OCI-LY7 (cell line): ENCODE measurements at regions not wholly inside any gene's neighbourhood (a gene's known extent, or its start where the extent isn't known, plus 50 kb on each side); places are given as distances from the start of the nearest gene placed in this dataset.

ENCODE experiments used
- EZH2phosphoT487 ChIP-seq: fragments of 200-600 bp; sonication (generic); IDR thresholded peaks from 2 replicates; pipeline ENCODE4 v1.6.1; 2018; ENCODE audit warnings: low read depth, borderline replicate concordance, mild to moderate bottlenecking, mixed run types, antibody characterized with exemption, low read length, moderate library complexity, mixed read lengths
- TF ChIP-seq, protein P1 (sequence below): fragments of 200-600 bp; sonication (generic); conservative IDR thresholded peaks from 2 replicates; pipeline ENCODE4 v1.5.1; 2014; ENCODE audit warnings: mild to moderate bottlenecking, antibody characterized with exemption, low read length, moderate library complexity, mixed read lengths

DNA sequence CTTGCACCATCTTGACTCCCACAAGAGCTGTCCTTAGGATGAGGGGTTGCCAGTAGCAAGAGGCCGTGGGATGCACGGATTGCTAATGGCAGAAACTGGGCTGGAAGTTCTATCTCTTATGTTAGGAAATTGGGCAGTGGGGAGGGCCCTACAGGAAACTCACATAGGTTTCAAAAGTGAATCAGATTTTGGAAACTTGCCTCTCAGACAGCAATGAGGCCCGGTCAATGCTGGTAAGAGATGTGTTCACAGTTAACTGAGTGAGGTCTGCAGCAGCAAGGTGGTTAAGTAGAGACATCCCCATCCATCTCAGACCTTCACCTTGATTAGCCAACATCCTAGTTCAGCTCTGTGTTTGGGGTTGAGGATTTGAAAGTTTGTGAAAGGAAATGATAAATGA is 164.7 kb downstream of the ABCA8 start:
- TF ChIP-seq, protein P1, sequence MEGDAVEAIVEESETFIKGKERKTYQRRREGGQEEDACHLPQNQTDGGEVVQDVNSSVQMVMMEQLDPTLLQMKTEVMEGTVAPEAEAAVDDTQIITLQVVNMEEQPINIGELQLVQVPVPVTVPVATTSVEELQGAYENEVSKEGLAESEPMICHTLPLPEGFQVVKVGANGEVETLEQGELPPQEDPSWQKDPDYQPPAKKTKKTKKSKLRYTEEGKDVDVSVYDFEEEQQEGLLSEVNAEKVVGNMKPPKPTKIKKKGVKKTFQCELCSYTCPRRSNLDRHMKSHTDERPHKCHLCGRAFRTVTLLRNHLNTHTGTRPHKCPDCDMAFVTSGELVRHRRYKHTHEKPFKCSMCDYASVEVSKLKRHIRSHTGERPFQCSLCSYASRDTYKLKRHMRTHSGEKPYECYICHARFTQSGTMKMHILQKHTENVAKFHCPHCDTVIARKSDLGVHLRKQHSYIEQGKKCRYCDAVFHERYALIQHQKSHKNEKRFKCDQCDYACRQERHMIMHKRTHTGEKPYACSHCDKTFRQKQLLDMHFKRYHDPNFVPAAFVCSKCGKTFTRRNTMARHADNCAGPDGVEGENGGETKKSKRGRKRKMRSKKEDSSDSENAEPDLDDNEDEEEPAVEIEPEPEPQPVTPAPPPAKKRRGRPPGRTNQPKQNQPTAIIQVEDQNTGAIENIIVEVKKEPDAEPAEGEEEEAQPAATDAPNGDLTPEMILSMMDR = no peak
- no peak for TF ChIP-seq EZH2phosphoT487
